Omental fat pad (tissue), 3 donors: ENCODE measurements at regions not wholly inside any gene's neighbourhood (a gene's known extent, or its start where the extent isn't known, plus 50 kb on each side); places are given as distances from the start of the nearest gene placed in this dataset.
A peak's percentile ranks its signal among the peaks of the same experiment; 100 is the strongest.
"Not testable (repeated sequence)": the region's sequence is repeated elsewhere in the genome, so short reads cannot be mapped to it uniquely, and the experiment has no call there.

Experiments
- ATAC-seq: fragments of 150-250 bp; one replicate; pipeline ENCODE4 v1.9.1; 2016; ENCODE audit warnings: mild to moderate bottlenecking, moderate library complexity; ENCODE audit not compliant: low FRiP score
- DNase-seq: peaks from one replicate; pipeline ENCODE4 v3.0.0-alpha.2; 2019; ENCODE audit warnings: low spot score
- TF ChIP-seq, protein P1 (sequence below), 3 donors: fragments of 450-650 bp; IDR thresholded peaks; one replicate each; pipeline ENCODE4 v1.5.1; 2016 to 2017; ENCODE audit warnings: antibody characterized with exemption in 3 of 3, mild to moderate bottlenecking in 3 of 3, moderate library complexity in 2 of 3

DNA sequence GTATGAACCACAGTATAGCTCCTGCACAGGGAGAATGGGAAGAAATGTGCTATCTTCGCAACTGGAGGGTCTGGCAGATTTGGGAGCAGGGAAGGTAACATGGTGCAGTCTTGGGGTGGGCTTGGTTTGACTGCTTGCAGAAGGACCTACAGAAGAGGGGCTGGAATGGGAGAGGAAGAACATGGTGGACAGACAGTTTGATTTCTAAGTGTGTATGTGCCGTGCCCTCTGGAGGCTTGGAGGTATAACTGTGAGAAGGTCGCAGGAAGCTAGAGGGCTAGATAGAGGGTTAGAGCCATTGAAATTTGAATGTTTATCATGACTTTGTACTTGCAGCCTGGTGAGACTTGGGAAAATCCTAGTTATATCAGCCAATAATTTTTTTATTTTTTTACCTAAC lies 169.2 kb downstream of the SQOR start:
- DNase-seq (no peak), ATAC-seq (no peak)
- TF ChIP-seq, protein P1, sequence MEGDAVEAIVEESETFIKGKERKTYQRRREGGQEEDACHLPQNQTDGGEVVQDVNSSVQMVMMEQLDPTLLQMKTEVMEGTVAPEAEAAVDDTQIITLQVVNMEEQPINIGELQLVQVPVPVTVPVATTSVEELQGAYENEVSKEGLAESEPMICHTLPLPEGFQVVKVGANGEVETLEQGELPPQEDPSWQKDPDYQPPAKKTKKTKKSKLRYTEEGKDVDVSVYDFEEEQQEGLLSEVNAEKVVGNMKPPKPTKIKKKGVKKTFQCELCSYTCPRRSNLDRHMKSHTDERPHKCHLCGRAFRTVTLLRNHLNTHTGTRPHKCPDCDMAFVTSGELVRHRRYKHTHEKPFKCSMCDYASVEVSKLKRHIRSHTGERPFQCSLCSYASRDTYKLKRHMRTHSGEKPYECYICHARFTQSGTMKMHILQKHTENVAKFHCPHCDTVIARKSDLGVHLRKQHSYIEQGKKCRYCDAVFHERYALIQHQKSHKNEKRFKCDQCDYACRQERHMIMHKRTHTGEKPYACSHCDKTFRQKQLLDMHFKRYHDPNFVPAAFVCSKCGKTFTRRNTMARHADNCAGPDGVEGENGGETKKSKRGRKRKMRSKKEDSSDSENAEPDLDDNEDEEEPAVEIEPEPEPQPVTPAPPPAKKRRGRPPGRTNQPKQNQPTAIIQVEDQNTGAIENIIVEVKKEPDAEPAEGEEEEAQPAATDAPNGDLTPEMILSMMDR (IDR thresholded peaks at IDR 0.05) = no peak

DNA sequence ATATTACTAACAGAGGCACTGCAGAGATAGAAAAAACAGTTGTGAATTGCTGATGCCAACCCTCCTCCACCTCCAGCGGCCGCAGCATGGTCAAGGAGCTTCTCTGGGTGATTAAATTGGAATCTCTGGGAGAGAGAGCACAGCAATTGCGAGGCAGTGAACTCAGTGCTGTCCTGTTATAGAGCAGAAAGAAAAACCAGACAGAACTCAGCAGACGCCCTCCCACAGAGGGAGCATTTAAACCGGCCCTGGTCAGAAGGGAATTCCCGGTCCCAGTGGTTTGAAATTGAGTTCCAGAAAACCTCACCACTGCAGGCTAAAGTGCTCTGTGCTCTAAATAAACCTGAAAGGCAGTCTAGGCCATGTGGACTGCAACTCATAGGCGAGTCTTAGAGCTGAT lies 175.4 kb downstream of the SQOR start:
- ATAC-seq = no peak
- TF ChIP-seq, protein P1 (IDR thresholded peaks at IDR 0.05) = no peak
- no peak for DNase-seq

DNA sequence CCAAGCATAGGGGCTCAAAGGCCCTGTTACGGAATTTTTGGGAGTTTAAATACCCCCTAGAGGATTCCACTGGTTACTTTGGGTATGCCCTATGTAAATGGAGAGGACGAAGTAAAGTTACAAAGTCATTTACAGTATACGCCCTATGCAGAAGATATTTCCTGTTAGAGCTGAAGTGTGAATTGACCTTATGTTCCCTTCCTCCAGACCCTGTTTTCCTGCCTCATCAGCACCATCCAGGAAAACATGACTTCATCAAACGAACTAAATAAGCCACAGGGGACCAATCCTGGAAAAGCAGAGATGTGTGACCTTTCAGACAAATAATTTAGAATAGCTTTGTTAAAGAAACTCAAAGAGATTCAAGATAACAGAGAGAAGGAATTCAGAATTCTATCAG lies 177.4 kb downstream of the SQOR start:
- TF ChIP-seq, protein P1 (IDR thresholded peaks at IDR 0.05) = no peak
- DNase-seq (no peak), ATAC-seq (no peak)

DNA sequence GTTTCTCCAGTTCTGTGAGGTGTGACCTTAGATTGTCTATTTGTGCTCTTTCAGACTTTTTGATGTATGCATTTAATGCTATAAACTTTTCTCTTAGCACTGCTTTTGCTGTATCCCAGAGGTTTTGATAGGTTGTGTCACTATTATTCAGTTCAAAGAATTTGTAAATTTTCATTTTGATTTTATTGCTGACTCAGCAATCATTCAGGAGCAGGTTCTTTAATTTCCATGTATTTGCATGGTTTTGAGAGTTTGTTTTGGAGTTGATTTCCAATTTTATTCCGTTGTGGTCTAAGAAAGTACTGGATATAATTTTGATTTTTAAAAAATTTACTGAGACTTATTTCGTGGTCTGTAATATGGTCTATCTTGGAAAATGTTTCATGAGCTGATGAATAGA lies 182.7 kb downstream of the SQOR start:
- not testable (repeated sequence) for DNase-seq, ATAC-seq

DNA sequence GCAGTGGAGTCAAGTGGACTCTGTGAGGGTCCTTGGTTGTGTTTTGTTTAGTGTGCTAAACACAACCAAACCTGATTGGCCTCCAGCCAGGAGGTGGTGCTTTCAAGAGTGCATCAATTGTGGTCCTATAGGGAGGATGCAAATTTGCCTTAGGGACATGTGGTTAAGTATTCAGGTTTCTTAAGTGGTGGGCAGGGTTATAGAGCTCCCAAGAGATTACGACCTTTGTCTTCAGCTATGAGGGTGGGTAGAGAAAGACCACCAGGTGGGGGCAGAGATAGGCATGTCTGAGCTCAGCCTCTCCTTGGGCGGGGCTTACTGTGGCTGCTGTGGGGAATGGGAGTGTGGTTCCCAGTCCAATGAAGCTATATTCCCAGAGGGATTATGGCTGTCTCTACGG lies 186.6 kb downstream of the SQOR start:
- ATAC-seq (no peak), DNase-seq (no peak)
- TF ChIP-seq, protein P1 (IDR thresholded peaks at IDR 0.05) = no peak

DNA sequence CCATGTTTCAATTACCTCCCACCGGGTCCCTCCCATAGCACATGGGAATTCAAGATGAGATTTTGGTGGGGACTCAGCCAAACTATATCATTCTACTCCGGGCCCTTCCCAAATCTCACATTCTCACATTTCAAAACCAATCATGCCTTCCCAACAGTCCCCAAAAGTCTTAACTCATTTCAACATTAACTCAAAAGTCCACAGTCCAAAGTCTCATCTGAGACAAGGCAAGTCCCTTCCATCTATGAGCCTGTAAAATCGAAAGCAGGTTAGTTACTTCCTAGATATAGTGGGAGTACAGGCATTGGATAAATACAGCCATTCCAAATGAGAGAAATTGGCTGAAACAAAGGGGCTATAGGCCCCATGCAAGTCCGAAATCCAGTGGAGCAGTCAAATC lies 188.1 kb downstream of the SQOR start:
- ATAC-seq, DNase-seq: not testable (repeated sequence)

DNA sequence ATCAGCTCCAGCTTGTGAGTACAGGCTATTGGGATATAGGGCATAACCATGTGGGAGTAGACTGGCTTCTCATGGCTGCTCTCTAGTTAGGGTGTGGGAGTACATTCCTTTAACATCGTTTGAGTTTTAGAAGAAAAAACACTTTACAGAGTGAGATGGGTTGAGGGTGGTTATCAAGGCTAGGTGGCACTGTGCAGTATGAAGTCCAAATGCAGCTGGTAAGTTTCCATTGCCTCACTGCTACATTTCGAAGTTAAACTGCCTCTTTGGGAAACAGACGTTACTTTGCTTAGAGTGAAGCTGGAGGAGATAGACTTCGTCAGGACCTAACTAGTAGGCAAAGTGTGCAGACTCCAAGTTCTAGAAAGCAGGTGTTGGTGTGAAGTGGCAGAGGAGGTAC lies 192.4 kb downstream of the SQOR start:
- no peak for DNase-seq
- ATAC-seq = peak; percentile 23
- TF ChIP-seq, protein P1 (IDR thresholded peaks at IDR 0.05) = no peak

DNA sequence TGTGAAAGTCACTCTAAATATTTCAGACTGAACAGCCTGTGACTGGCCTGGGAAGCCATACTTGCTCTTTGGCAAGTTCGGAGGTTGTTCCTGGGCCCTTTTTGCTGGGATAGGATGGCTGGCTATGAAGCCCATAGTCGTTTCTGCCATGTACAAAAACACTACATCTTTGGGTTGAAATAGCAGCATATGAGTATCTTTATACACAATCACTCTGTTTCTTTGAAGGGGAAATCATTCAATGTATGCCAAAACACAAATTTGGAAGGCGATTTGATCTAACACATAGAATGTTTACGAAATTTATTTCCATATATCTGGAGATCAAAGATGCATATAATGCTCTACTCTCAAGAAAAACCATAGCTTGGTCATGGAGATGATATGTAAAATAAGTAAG lies 192.9 kb downstream of the SQOR start:
- ATAC-seq (no peak), DNase-seq (no peak)
- TF ChIP-seq, protein P1 (IDR thresholded peaks at IDR 0.05) = no peak
